ENCODE measurements at regions not wholly inside any gene's neighbourhood (a gene's known extent, or its start where the extent isn't known, plus 50 kb on each side); places are given as distances from the start of the nearest gene placed in this dataset.

DNA sequence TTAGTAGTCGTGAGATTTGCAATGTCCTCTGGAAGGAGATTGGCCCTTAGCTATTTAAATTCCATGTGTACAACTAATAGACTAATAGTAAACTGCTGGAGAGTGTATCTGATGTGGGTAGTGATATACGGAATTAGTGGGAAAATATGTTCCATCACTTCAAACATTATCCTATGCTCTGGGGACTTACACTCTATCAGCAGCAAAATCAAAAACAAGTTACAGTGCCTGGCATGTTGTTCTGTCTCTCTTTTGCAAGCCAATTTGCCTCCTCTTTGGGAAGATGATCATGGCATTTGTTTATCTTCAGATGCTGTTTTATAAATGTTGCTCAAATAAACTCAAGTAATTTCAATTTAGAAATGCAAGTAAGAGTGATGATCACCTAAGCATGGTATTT is 311.9 kb upstream of the ACO1 start:
- ChIA-PET POLR2A (no interaction called here), CTCF (ENCODE audit: low intra/inter-chr PET ratio) (no interaction called here)
- Histone ChIP-seq H3K9me1 (ENCODE audit: control insufficient read depth, insufficient read depth, low read length) (no peaks in the 10 kb centered on the region), H3K4me2 (ENCODE audit: insufficient read depth, low read length) (no peak overlapping the region), H3K4me3 (no peak overlapping the region), H3K27me3 (ENCODE audit: control insufficient read depth in 2 of 2, insufficient read depth in 2 of 2, low read length in 2 of 2) (no peaks in the 10 kb centered on the region), H3K9me3 (replicated peaks; ENCODE audit: control insufficient read depth, insufficient read depth, low read depth, low read length) (no peaks in the 10 kb centered on the region), H4K20me1 (replicated peaks; ENCODE audit: control insufficient read depth, insufficient read depth, low read length) (no peaks in the 10 kb centered on the region), H3K27ac (ENCODE audit: extremely low read depth, low read depth, low read length) (no peak overlapping the region), H3K4me1 (replicated peaks in 1 of 2; ENCODE audit: control insufficient read depth in 2 of 2, insufficient read depth in 2 of 2, low read length in 2 of 2) (no peaks in the 10 kb centered on the region), H2AFZ (ENCODE audit: low read depth, low read length) (no peak overlapping the region), H3K79me2 (ENCODE audit: control insufficient read depth, insufficient read depth, low read length) (no peaks in the 10 kb centered on the region), H3K9ac (ENCODE audit: insufficient read depth in 1 of 2, low read depth in 2 of 2, low read length in 2 of 2) (no peak overlapping the region), H3K36me3 (ENCODE audit: control insufficient read depth, insufficient read depth, low read length) (no peaks in the 10 kb centered on the region)
- no TSS peak for BruUV-seq (replicated peaks)
- in situ Hi-C loops (cut with MboI) = no loop called here
- TF ChIP-seq ZNF175 (CRISPR knock-in tag; IDR thresholded peaks at IDR 0.05; ENCODE audit: low read depth) (no peak), RBM22 (IDR thresholded peaks at IDR 0.05; ENCODE audit: low read depth, low read length, poor library complexity, severe bottlenecking) (no peak)
- TF ChIP-seq, protein P1, sequence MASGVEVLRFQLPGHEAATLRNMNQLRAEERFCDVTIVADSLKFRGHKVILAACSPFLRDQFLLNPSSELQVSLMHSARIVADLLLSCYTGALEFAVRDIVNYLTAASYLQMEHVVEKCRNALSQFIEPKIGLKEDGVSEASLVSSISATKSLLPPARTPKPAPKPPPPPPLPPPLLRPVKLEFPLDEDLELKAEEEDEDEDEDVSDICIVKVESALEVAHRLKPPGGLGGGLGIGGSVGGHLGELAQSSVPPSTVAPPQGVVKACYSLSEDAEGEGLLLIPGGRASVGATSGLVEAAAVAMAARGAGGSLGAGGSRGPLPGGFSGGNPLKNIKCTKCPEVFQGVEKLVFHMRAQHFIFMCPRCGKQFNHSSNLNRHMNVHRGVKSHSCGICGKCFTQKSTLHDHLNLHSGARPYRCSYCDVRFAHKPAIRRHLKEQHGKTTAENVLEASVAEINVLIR (CRISPR knock-in tag; IDR thresholded peaks at IDR 0.05) = no peak
- TF ChIP-seq, protein P2, sequence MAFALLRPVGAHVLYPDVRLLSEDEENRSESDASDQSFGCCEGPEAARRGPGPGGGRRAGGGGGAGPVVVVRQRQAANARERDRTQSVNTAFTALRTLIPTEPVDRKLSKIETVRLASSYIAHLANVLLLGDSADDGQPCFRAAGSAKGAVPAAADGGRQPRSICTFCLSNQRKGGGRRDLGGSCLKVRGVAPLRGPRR (CRISPR knock-in tag; IDR thresholded peaks at IDR 0.05) = no peak
- TF ChIP-seq, protein P3, sequence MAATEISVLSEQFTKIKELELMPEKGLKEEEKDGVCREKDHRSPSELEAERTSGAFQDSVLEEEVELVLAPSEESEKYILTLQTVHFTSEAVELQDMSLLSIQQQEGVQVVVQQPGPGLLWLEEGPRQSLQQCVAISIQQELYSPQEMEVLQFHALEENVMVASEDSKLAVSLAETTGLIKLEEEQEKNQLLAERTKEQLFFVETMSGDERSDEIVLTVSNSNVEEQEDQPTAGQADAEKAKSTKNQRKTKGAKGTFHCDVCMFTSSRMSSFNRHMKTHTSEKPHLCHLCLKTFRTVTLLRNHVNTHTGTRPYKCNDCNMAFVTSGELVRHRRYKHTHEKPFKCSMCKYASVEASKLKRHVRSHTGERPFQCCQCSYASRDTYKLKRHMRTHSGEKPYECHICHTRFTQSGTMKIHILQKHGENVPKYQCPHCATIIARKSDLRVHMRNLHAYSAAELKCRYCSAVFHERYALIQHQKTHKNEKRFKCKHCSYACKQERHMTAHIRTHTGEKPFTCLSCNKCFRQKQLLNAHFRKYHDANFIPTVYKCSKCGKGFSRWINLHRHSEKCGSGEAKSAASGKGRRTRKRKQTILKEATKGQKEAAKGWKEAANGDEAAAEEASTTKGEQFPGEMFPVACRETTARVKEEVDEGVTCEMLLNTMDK (IDR thresholded peaks at IDR 0.05; ENCODE audit: borderline replicate concordance, insufficient read depth, low read depth, low read length, poor library complexity, severe bottlenecking) = no peak
- TF ChIP-seq, protein P4, sequence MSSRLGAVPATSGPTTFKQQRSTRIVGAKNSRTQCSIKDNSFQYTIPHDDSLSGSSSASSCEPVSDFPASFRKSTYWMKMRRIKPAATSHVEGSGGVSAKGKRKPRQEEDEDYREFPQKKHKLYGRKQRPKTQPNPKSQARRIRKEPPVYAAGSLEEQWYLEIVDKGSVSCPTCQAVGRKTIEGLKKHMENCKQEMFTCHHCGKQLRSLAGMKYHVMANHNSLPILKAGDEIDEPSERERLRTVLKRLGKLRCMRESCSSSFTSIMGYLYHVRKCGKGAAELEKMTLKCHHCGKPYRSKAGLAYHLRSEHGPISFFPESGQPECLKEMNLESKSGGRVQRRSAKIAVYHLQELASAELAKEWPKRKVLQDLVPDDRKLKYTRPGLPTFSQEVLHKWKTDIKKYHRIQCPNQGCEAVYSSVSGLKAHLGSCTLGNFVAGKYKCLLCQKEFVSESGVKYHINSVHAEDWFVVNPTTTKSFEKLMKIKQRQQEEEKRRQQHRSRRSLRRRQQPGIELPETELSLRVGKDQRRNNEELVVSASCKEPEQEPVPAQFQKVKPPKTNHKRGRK (tag; IDR thresholded peaks at IDR 0.05) = no peak
- TF ChIP-seq, protein P5, sequence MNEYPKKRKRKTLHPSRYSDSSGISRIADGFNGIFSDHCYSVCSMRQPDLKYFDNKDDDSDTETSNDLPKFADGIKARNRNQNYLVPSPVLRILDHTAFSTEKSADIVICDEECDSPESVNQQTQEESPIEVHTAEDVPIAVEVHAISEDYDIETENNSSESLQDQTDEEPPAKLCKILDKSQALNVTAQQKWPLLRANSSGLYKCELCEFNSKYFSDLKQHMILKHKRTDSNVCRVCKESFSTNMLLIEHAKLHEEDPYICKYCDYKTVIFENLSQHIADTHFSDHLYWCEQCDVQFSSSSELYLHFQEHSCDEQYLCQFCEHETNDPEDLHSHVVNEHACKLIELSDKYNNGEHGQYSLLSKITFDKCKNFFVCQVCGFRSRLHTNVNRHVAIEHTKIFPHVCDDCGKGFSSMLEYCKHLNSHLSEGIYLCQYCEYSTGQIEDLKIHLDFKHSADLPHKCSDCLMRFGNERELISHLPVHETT (CRISPR knock-in tag; conservative IDR thresholded peaks at IDR 0.05 in 1 of 2, IDR thresholded peaks at IDR 0.05 in 1 of 2) = no peak
- intact Hi-C loops (cut with micrococcal nuclease) = no loop called here
- FAIRE-seq = no peak
- no peak for ATAC-seq
- WGBS (ENCODE audit: insufficient coverage, low coverage, missing lambda C conversion rate) = no CpG with 5 or more reads among the region's 2 CpGs
- DNase-seq (ENCODE audit: extremely low read depth in 1 of 4, low spot score in 3 of 4) = no peak

Measured in K562 (cell line).